IMR-90 (cell line): ENCODE measurements at regions not wholly inside any gene's neighbourhood (a gene's known extent, or its start where the extent isn't known, plus 50 kb on each side); places are given as distances from the start of the nearest gene placed in this dataset.

ENCODE experiments used
- CTCF ChIP-seq: conservative IDR thresholded peaks from 2 replicates; pipeline ENCODE4 v1.5.1; 2012; ENCODE audit warnings: mild to moderate bottlenecking, low read depth, low read length, improper control_type of control experiment
- NFE2L2 ChIP-seq: fragments of 150-350 bp; IDR thresholded peaks from 2 replicates; pipeline ENCODE4 v1.6.1; 2016; ENCODE audit warnings: low read depth, mild to moderate bottlenecking, low read length
- SMC3 ChIP-seq: fragments of 150-350 bp; IDR thresholded peaks from 2 replicates; pipeline ENCODE4 v1.6.1; 2016; ENCODE audit warnings: low read depth, mild to moderate bottlenecking, antibody characterized with exemption, low read length, moderate library complexity

- TF ChIP-seq CTCF (no peak), NFE2L2 (no peak), SMC3 (no peak)
These were observed 209.5 kb upstream of the SMLR1 start for GRCh38 chr6:130617658-130618057.
